MCF 10A (cell line): ENCODE measurements at regions not wholly inside any gene's neighbourhood (a gene's known extent, or its start where the extent isn't known, plus 50 kb on each side); places are given as distances from the start of the nearest gene placed in this dataset.

Source experiments
- BruUV-seq: library from RNA; stranded (reverse); fragments of 400-500 nt; replicated peaks from 2 replicates; lab custom pipeline; 2021; lab: Mats Ljungman, UMichigan
- CTCF ChIA-PET: fragments of 300-600 bp; sonication (Branson Sonifier 250); formaldehyde crosslinking; extraction: SDS; loops from one replicate; lab custom pipeline; 2021; ENCODE audit warnings: antibody characterized with exemption, inconsistent platforms; lab: Yijun Ruan, JAX
- POLR2A ChIA-PET: fragments of 300-600, 350-650 bp; sonication (Branson Sonifier 250); formaldehyde crosslinking; extraction: SDS; loops from one replicate; lab custom pipeline; 2020; ENCODE audit warnings: antibody characterized with exemption, inconsistent platforms; lab: Yijun Ruan, JAX
- DNase-seq: peaks from one replicate; pipeline ENCODE4 v3.0.0-alpha.2; 2018; ENCODE audit not compliant: unreplicated experiment
- H3K27ac Mint-ChIP-seq: one replicate; pipeline ENCODE4 v1.8.0; 2022; ENCODE audit warnings: mild to moderate bottlenecking, low read depth, mixed read lengths; ENCODE audit not compliant: unreplicated experiment
- H3K27me3 Mint-ChIP-seq: one replicate; pipeline ENCODE4 v1.8.0; 2022; ENCODE audit warnings: mixed read lengths; ENCODE audit not compliant: insufficient read depth, unreplicated experiment
- H3K36me3 Mint-ChIP-seq: one replicate; pipeline ENCODE4 v1.8.0; 2022; ENCODE audit warnings: mild to moderate bottlenecking, moderate library complexity, mixed read lengths; ENCODE audit not compliant: insufficient read depth, unreplicated experiment
- H3K4me1 Mint-ChIP-seq: one replicate; pipeline ENCODE4 v1.8.0; 2022; ENCODE audit warnings: mixed read lengths; ENCODE audit not compliant: insufficient read depth, unreplicated experiment
- H3K4me3 Mint-ChIP-seq: one replicate; pipeline ENCODE4 v1.8.0; 2022; ENCODE audit warnings: mild to moderate bottlenecking, moderate library complexity, mixed read lengths; ENCODE audit not compliant: unreplicated experiment
- H3K9me3 Mint-ChIP-seq: one replicate; pipeline ENCODE4 v1.8.0; 2022; ENCODE audit warnings: mixed read lengths; ENCODE audit not compliant: unreplicated experiment
- intact Hi-C: fragments of 100-400 bp; cut with micrococcal nuclease; formaldehyde crosslinking; loops from 2 replicates; pipeline ENCODE4 v1.14.1; 2022
- TF ChIP-seq, protein P1 (sequence below): fragments of 200-600 bp; IDR thresholded peaks from one replicate; pipeline ENCODE4 v1.8.0; 2022; ENCODE audit warnings: antibody characterized with exemption, mild to moderate bottlenecking; ENCODE audit not compliant: unreplicated experiment

DNA sequence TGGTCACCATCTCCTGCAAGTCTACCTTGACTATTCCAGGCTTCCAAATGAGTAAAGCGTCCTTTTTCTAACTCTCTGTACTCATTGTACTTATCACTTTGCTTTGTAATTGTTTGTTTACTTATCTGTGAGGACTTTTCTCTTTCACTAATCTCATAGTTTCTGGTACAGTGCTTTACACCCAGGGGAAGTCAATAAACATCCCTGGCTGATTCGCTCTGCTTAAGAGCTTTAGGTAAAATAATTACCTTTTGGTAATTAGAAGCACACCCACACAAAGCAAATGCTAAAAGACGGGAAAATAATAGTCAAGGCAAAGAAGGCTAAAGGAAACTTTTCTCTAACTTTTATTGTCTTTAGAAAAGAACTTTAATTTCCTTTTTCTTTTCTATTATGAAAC lies 466.9 kb upstream of the ROBO1 start:
- Mint-ChIP-seq H3K4me1 (peaks cover 10% of the 10 kb centered on the region), H3K27me3 (no peaks in the 10 kb centered on the region), H3K36me3 (no peaks in the 10 kb centered on the region), H3K27ac (no peak overlapping the region), H3K9me3 (peaks cover 5% of the 10 kb centered on the region), H3K4me3 (no peak overlapping the region)
- TF ChIP-seq, protein P1, sequence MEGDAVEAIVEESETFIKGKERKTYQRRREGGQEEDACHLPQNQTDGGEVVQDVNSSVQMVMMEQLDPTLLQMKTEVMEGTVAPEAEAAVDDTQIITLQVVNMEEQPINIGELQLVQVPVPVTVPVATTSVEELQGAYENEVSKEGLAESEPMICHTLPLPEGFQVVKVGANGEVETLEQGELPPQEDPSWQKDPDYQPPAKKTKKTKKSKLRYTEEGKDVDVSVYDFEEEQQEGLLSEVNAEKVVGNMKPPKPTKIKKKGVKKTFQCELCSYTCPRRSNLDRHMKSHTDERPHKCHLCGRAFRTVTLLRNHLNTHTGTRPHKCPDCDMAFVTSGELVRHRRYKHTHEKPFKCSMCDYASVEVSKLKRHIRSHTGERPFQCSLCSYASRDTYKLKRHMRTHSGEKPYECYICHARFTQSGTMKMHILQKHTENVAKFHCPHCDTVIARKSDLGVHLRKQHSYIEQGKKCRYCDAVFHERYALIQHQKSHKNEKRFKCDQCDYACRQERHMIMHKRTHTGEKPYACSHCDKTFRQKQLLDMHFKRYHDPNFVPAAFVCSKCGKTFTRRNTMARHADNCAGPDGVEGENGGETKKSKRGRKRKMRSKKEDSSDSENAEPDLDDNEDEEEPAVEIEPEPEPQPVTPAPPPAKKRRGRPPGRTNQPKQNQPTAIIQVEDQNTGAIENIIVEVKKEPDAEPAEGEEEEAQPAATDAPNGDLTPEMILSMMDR: no peak
- BruUV-seq: no TSS peak
- ChIA-PET CTCF (no interaction called here), POLR2A (no interaction called here)
- intact Hi-C loops: no loop called here
- no peak for DNase-seq

DNA sequence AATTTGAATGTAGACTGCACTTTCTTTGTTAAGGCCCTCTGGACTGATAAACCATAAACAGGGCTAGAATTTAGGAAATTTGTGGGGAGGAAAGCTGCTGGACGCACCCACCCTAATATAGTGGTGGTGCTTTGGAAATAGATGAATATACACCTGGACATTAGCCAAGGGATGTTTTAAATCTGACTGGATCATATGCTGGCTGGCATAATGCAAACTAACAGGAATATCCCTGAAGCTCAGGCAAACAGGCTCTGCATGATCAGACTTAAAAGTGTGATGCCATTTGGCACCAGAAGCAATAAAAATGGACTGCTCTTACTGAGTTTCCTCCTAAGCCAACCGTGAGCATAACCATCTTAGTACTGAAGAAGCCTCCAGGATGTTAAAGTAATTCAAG lies 465.8 kb upstream of the ROBO1 start:
- CTCF ChIA-PET: interaction anchor here (1.5 kb wide), 1 partner anchor 11 kb away, joined by 5 read pairs; no protein-coding TSS in a partner anchor

DNA sequence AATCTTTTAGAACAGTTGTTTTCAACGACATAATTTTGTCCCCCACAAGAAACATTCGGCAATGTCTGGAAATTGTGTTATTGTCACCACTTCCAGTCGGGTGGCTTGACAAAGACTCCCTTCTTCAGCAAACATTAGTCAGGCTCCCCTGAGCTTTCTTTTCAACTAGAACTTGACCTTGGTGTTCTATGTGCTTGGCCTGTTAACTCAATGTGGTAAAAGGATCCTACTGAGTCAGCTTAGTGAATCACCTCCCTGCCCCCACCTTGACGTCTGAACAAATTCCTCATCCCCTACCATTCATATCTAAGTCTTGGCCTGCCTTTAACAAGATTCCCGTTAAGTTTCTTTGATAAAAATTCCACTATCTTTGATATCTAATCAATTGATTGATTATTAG lies 465.0 kb upstream of the ROBO1 start:
- Mint-ChIP-seq H3K36me3 (no peaks in the 10 kb centered on the region), H3K27ac (peak overlapping the region; percentile 57), H3K4me3 (no peak overlapping the region), H3K9me3 (peaks cover 18% of the 10 kb centered on the region), H3K4me1 (peaks cover 10% of the 10 kb centered on the region), H3K27me3 (no peaks in the 10 kb centered on the region)
- DNase-seq: peak; percentile 80
- TF ChIP-seq, protein P1: no peak
- intact Hi-C loops: no loop called here
- ChIA-PET POLR2A (interaction anchor here (0.5 kb wide), 1 partner anchor 143 kb away, joined by 3 read pairs; no protein-coding TSS in a partner anchor), CTCF (interaction anchor here (1.5 kb wide), 1 partner anchor 10 kb away, joined by 5 read pairs; no protein-coding TSS in a partner anchor)
- no TSS peak for BruUV-seq

More for the DNA sequence above, 465.8 kb upstream of the ROBO1 start:
- Mint-ChIP-seq H3K36me3 (no peaks in the 10 kb centered on the region), H3K27ac (no peak overlapping the region), H3K4me3 (no peak overlapping the region), H3K27me3 (no peaks in the 10 kb centered on the region), H3K9me3 (peaks cover 13% of the 10 kb centered on the region), H3K4me1 (peaks cover 10% of the 10 kb centered on the region)
- TF ChIP-seq, protein P1: no peak
- intact Hi-C loops: no loop called here
- POLR2A ChIA-PET: no interaction called here
- DNase-seq: peak; percentile 11
- no TSS peak for BruUV-seq

DNA sequence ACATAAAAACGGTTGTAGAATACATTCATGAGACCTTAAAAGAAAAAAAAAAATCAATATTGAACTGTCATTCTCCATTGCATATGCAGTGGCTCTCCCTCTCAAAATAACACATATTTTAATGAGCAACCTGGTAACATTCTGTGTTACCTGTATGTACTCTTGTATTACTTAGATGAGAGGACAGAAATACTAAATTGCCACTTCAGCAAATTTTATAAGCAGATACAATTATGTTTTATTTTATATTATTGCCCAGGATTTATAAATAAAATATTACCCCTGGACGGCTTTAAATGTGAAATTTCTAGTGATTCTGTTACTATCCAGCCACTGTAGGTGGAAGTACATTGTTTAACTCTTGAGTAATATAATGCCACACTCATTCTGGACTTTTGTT lies 463.2 kb upstream of the ROBO1 start:
- Mint-ChIP-seq H3K4me1 (peaks cover 10% of the 10 kb centered on the region), H3K4me3 (no peak overlapping the region), H3K9me3 (peaks cover 19% of the 10 kb centered on the region), H3K27ac (no peak overlapping the region), H3K27me3 (no peaks in the 10 kb centered on the region), H3K36me3 (no peaks in the 10 kb centered on the region)
- no peak for DNase-seq
- ChIA-PET POLR2A (no interaction called here), CTCF (no interaction called here)
- TF ChIP-seq, protein P1: no peak
- BruUV-seq: no TSS peak
- intact Hi-C loops: no loop called here
